ENCODE measurements at regions not wholly inside any gene's neighbourhood (a gene's known extent, or its start where the extent isn't known, plus 50 kb on each side); places are given as distances from the start of the nearest gene placed in this dataset.

DNA sequence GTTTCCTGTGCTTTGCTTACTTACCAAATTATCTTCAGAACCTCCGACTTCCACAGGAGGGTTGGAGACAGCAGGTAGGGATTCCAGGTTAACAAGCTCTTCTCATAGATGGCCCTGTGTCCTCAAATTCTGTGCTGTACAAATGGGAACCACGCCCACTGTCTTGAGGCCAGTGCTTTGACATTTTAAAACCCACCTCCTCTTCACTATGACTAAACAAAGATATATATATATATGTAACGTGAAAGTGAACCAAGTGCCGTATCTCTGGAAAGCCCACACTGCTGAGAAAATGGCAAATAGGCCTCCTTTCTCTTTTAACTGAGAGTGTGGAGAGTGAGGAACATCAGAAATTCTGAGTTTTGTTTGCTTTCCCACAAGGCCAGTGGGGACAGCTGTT is 99.6 kb downstream of the ZBTB18 start:
- 64 to 77% (median 68%) methylated on average over 4 of the region's 4 CpGs for WGBS, 3 donors
- Histone ChIP-seq H3K36me3 (no peaks in the 10 kb centered on the region), H3K27ac (no peak overlapping the region), H3K9me3 (no peaks in the 10 kb centered on the region), H3K4me3 (no peak overlapping the region), H3K4me1 (ENCODE audit: insufficient read depth) (no peaks in the 10 kb centered on the region), H3K27me3 (no peaks in the 10 kb centered on the region)
- no peak for DNase-seq
- TF ChIP-seq EP300 (IDR thresholded peaks at IDR 0.05) (no peak), POLR2A (IDR thresholded peaks at IDR 0.05) (no peak)
- TF ChIP-seq, protein P1, sequence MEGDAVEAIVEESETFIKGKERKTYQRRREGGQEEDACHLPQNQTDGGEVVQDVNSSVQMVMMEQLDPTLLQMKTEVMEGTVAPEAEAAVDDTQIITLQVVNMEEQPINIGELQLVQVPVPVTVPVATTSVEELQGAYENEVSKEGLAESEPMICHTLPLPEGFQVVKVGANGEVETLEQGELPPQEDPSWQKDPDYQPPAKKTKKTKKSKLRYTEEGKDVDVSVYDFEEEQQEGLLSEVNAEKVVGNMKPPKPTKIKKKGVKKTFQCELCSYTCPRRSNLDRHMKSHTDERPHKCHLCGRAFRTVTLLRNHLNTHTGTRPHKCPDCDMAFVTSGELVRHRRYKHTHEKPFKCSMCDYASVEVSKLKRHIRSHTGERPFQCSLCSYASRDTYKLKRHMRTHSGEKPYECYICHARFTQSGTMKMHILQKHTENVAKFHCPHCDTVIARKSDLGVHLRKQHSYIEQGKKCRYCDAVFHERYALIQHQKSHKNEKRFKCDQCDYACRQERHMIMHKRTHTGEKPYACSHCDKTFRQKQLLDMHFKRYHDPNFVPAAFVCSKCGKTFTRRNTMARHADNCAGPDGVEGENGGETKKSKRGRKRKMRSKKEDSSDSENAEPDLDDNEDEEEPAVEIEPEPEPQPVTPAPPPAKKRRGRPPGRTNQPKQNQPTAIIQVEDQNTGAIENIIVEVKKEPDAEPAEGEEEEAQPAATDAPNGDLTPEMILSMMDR (IDR thresholded peaks at IDR 0.05) = no peak
- intact Hi-C loops (cut with DNase I) = loop anchor here in 1 of 4 donors (10.0 kb wide), 1 partner anchor 226 kb away; no protein-coding TSS in a partner anchor

DNA sequence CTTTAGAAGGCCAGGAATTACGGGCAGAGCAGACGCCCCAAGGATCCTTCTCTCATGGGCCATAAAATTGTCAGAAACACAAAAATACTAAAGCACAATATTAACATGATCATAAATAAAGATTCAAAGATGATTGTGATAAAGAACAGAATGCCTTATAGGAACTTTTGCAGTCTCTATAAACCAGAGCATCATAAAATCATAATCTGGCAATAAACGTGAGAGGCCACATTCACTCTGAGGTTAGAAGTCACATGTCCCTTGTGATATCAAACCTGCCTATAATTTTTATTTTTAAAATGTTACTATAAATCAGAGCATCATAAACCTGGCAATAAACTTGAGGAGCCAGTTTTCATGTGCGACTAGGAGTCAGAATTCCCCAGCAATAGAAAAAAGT is 100.5 kb downstream of the ZBTB18 start:
- no peaks in the 10 kb centered on the region for H3K9me3 ChIP-seq
- H3K36me3 ChIP-seq = no peaks in the 10 kb centered on the region
- H3K27me3 ChIP-seq = no peaks in the 10 kb centered on the region
- H3K27ac ChIP-seq = no peak overlapping the region
- WGBS, 3 donors = 74 to 93% (median 79%) methylated on average over 4 of the region's 4 CpGs
- no peak overlapping the region for H3K4me3 ChIP-seq
- TF ChIP-seq EP300 (IDR thresholded peaks at IDR 0.05) = no peak
- TF ChIP-seq, protein P1 (IDR thresholded peaks at IDR 0.05) = no peak
- no peak for TF ChIP-seq POLR2A (IDR thresholded peaks at IDR 0.05)
- intact Hi-C loops (cut with DNase I) = loop anchor here in 1 of 4 donors (10.0 kb wide), 1 partner anchor 227 kb away; no protein-coding TSS in a partner anchor
- DNase-seq = no peak
- no peaks in the 10 kb centered on the region for H3K4me1 ChIP-seq (ENCODE audit: insufficient read depth)

DNA sequence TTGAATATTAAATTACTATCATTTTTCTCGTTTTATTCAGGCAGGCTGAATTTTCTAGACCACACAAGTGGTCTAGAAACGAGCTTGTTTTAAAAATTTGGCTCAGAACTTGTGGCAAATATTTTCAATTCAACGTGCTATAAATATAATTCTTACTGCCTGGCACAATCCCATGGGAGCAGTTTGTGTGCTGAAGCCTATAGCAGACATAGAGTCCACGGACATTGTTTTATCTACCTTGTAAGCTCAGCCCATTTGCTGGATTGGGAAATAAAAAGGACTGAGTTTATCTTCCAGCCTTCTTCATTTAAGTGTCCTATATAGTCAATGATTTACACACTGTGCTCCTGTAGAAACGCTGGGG is 103.4 kb downstream of the ZBTB18 start:
- no peak for DNase-seq
- Histone ChIP-seq H3K4me3 (no peak overlapping the region), H3K27me3 (no peaks in the 10 kb centered on the region), H3K36me3 (no peaks in the 10 kb centered on the region), H3K4me1 (ENCODE audit: insufficient read depth) (no peaks in the 10 kb centered on the region), H3K9me3 (no peaks in the 10 kb centered on the region), H3K27ac (no peak overlapping the region)
- no peak for TF ChIP-seq EP300 (IDR thresholded peaks at IDR 0.05)
- TF ChIP-seq, protein P1 (IDR thresholded peaks at IDR 0.05) = no peak
- no peak for TF ChIP-seq POLR2A (IDR thresholded peaks at IDR 0.05)
- WGBS, 3 donors = 8 to 9% (median 8%) methylated on average over 5 of the region's 5 CpGs
- intact Hi-C loops (cut with DNase I) = loop anchor here in 1 of 4 donors (10.0 kb wide), 1 partner anchor 230 kb away; no protein-coding TSS in a partner anchor

DNA sequence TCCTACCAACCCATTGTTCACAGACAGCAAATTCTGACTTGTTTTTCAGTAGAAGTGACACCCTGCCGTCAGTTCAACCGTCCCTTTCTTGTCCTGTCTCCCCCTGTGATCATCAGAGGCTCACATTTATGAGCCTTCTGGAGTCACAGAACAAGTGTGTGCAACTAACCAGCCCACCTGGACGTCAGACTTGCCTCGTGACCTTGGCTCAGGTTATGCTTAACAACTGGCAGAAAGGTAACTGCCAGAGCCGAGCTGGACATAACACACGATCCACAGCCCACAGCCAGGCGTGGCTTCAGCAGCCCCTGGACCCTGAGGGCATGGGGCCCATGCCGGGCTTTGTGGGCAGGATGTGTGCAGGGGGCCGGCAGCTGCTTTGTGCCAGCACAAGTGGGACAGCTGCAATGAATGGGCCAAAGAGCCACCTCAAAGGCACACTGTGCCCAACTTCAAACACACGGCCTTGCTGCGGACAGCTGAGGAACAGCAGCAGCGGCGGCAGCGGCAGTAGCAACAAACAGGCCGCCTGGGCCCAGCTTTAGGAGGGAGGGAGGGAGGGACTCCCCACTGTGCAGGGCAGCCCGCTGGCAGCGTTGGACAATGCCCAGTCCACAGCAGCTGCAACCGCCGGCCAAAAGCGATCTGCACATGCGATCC is 103.9 kb downstream of the ZBTB18 start:
- DNase-seq = no peak
- intact Hi-C loops (cut with DNase I) = loop anchor here in 1 of 4 donors (10.0 kb wide), 1 partner anchor 230 kb away; no protein-coding TSS in a partner anchor
- H3K27ac ChIP-seq = no peak overlapping the region
- no peaks in the 10 kb centered on the region for H3K9me3 ChIP-seq
- no peaks in the 10 kb centered on the region for H3K4me1 ChIP-seq (ENCODE audit: insufficient read depth)
- H3K36me3 ChIP-seq = no peaks in the 10 kb centered on the region
- TF ChIP-seq POLR2A (IDR thresholded peaks at IDR 0.05) (no peak), EP300 (IDR thresholded peaks at IDR 0.05) (no peak)
- TF ChIP-seq, protein P1 (IDR thresholded peaks at IDR 0.05) = no peak
- H3K4me3 ChIP-seq = no peak overlapping the region
- H3K27me3 ChIP-seq = no peaks in the 10 kb centered on the region
- WGBS, 3 donors = 70 to 76% (median 76%) methylated on average over 21 of the region's 21 CpGs

Measured in ovary (tissue), 7 donors.